ENCODE measurements at regions not wholly inside any gene's neighbourhood (a gene's known extent, or its start where the extent isn't known, plus 50 kb on each side); places are given as distances from the start of the nearest gene placed in this dataset.

GRCh38 chr5:107242411-107243219, 428.1 kb downstream of the EFNA5 start:
- H3K27ac ChIP-seq (ENCODE audit: insufficient read length, low read depth, low read length), result no peak overlapping the region
- no peaks in the 10 kb centered on the region for H4K20me1 ChIP-seq (ENCODE audit: control insufficient read depth, insufficient read depth, insufficient read length)
- DNase-seq, result no peak
- TF ChIP-seq CTCF (conservative IDR thresholded peaks at IDR 0.05), result no peak
- peak overlapping the region in 2 of 3 experiments; percentile 65 to 91; a peak in 4 of 7 replicates for H3K27ac Mint-ChIP-seq
- no peak overlapping the region for H2BK15ac ChIP-seq (ENCODE audit: low read depth, low read length)
- no peak overlapping the region for H3K18ac ChIP-seq (ENCODE audit: insufficient read length, low read depth, low read length)
- no peak overlapping the region for H2BK20ac ChIP-seq (ENCODE audit: low read depth, low read length, poor library complexity, severe bottlenecking)
- H4K91ac ChIP-seq (ENCODE audit: insufficient read length, low read depth, low read length), result no peak overlapping the region
- no peak overlapping the region for H3K4me3 Mint-ChIP-seq
- no peaks in the 10 kb centered on the region for H3K23me2 ChIP-seq (ENCODE audit: insufficient read length, low read depth, low read length, poor library complexity, severe bottlenecking)
- H3K9me3 ChIP-seq (ENCODE audit: control insufficient read depth, low read depth, low read length), result no peaks in the 10 kb centered on the region
- no peak overlapping the region for H3K23ac ChIP-seq (ENCODE audit: insufficient read length, low read depth, low read length)
- no peak overlapping the region for H3K4me2 ChIP-seq (ENCODE audit: insufficient read depth, insufficient read length, low read length)
- no peak overlapping the region for H4K8ac ChIP-seq (replicated peaks; ENCODE audit: insufficient read length, low read depth, low read length)
- no peak overlapping the region for H2AFZ ChIP-seq (ENCODE audit: low read length)
- WGBS (ENCODE audit: extremely low coverage, insufficient read length, low lambda C conversion rate), result no CpG with 5 or more reads among the region's 3 CpGs
- no peak overlapping the region for H4K5ac ChIP-seq (ENCODE audit: insufficient read length, low read depth, low read length)
- no peak overlapping the region for H3K9ac ChIP-seq (ENCODE audit: extremely low read depth, insufficient read length, low read length)
- H3K56ac ChIP-seq (ENCODE audit: insufficient read length, low read depth, low read length), result no peak overlapping the region
- 0 out of 2 replicates have a peak, but pooled peaks cover 2% of the 10 kb centered on the region for H3K27me3 Mint-ChIP-seq (ENCODE audit: low read depth)
- H3K9me3 Mint-ChIP-seq, result peaks cover 0 to 3% of the 10 kb centered on the region in 2 experiments; a peak in 1 of 5 replicates
- H3T11ph ChIP-seq (ENCODE audit: low read length), result no peak overlapping the region
- H2BK12ac ChIP-seq (ENCODE audit: insufficient read length, low read depth, low read length), result no peak overlapping the region
- H3K4me1 Mint-ChIP-seq, result peaks cover 17 to 20% of the 10 kb centered on the region in 2 experiments
- H2BK120ac ChIP-seq (ENCODE audit: low read depth, low read length, poor library complexity, severe bottlenecking), result no peak overlapping the region
- no peak overlapping the region for H2AK5ac ChIP-seq (ENCODE audit: insufficient read length, low read length)
- no peaks in the 10 kb centered on the region for H3K79me1 ChIP-seq (ENCODE audit: insufficient read depth, low read depth, low read length, poor library complexity, severe bottlenecking)
- H3K4ac ChIP-seq (ENCODE audit: low read depth, low read length), result no peak overlapping the region
- H3K27me3 ChIP-seq (ENCODE audit: insufficient read depth, low read length), result no peaks in the 10 kb centered on the region
- H3K79me2 ChIP-seq (ENCODE audit: insufficient read depth, low read length), result no peaks in the 10 kb centered on the region
- H3K4me1 ChIP-seq (ENCODE audit: insufficient read depth, low read length), result no peaks in the 10 kb centered on the region; the same call in 1 of the 2 replicates
- no peak overlapping the region for H3K14ac ChIP-seq (ENCODE audit: insufficient read depth, low read length)
- H2BK5ac ChIP-seq (ENCODE audit: insufficient read length, low read length), result no peak overlapping the region
- peaks cover 0 to 4% (median 0%) of the 10 kb centered on the region in 3 experiments; a peak in 1 of 7 replicates for H3K36me3 Mint-ChIP-seq (ENCODE audit: insufficient read depth in 1 of 3, low read depth in 3 of 3)
